Endodermal cell (in vitro differentiated cells): ENCODE measurements at regions not wholly inside any gene's neighbourhood (a gene's known extent, or its start where the extent isn't known, plus 50 kb on each side); places are given as distances from the start of the nearest gene placed in this dataset.

Experiments used
- DNase-seq: peaks from one replicate; pipeline ENCODE4 v3.0.0-alpha.2; 2017
- H3K27ac ChIP-seq: 2 replicates; pipeline ENCODE4 v1.5.1; 2013; ENCODE audit warnings: mild to moderate bottlenecking, low read depth, low read length, moderate library complexity
- H3K27me3 ChIP-seq: 2 replicates; pipeline ENCODE4 v1.6.1; 2013; ENCODE audit warnings: mild to moderate bottlenecking, low read length, moderate library complexity; ENCODE audit not compliant: insufficient read depth, control insufficient read depth, poor library complexity, severe bottlenecking
- H3K36me3 ChIP-seq: 2 replicates; pipeline ENCODE4 v1.7.0; 2013; ENCODE audit warnings: mild to moderate bottlenecking, low read length, moderate library complexity; ENCODE audit not compliant: control insufficient read depth, insufficient read depth
- H3K4me1 ChIP-seq: one replicate; pipeline ENCODE4 v1.7.0; 2013; ENCODE audit warnings: low read length; ENCODE audit not compliant: control insufficient read depth, insufficient read depth
- H3K4me3 ChIP-seq: 2 replicates; pipeline ENCODE4 v1.5.1; 2013; ENCODE audit warnings: mild to moderate bottlenecking, low read length, moderate library complexity
- H3K9ac ChIP-seq: 2 replicates; pipeline ENCODE4 v1.6.1; 2013; ENCODE audit warnings: mild to moderate bottlenecking, low read length, moderate library complexity; ENCODE audit not compliant: poor library complexity, severe bottlenecking; ENCODE audit errors: extremely low read depth
- H3K9me3 ChIP-seq: 2 replicates; pipeline ENCODE4 v1.6.1; 2013; ENCODE audit warnings: mild to moderate bottlenecking, low read length, moderate library complexity; ENCODE audit not compliant: control insufficient read depth
- H3K27ac Mint-ChIP-seq: 2 replicates; pipeline ENCODE4 v1.8.0; 2020; ENCODE audit warnings: mixed read lengths
- H3K27me3 Mint-ChIP-seq: 2 replicates; pipeline ENCODE4 v1.8.0; 2021; ENCODE audit warnings: mild to moderate bottlenecking, mixed read lengths; ENCODE audit not compliant: insufficient read depth
- H3K36me3 Mint-ChIP-seq: 2 replicates; pipeline ENCODE4 v1.8.0; 2020; ENCODE audit warnings: low read depth, mixed read lengths
- H3K4me1 Mint-ChIP-seq: 2 replicates; pipeline ENCODE4 v1.8.0; 2020; ENCODE audit warnings: mixed read lengths
- H3K4me3 Mint-ChIP-seq: 2 replicates; pipeline ENCODE4 v1.8.0; 2020; ENCODE audit warnings: mild to moderate bottlenecking, moderate library complexity, mixed read lengths
- H3K9me3 Mint-ChIP-seq: 2 replicates; pipeline ENCODE4 v1.8.0; 2020; ENCODE audit warnings: mild to moderate bottlenecking, mixed read lengths
- CTCF ChIP-seq: fragments of 200-600 bp; sonication (generic); conservative IDR thresholded peaks from 2 replicates; pipeline ENCODE4 v1.5.0; 2021; ENCODE audit warnings: antibody characterized with exemption, mild to moderate bottlenecking
- WGBS, 2 experiments: methylation state at CpG; one replicate each; pipeline versions ENCODE4 v1.1.5 to v1.1.7; 2013; ENCODE audit warnings: missing lambda C conversion rate in 2 of 2, mixed read lengths in 1 of 2; ENCODE audit not compliant: insufficient coverage in 1 of 2, insufficient read length in 1 of 2; 5-methylcytosine and 5-hydroxymethylcytosine counted together

- Histone ChIP-seq H3K9me3 (no peaks in the 10 kb centered on the region), H3K9ac (no peak overlapping the region), H3K4me3 (no peak overlapping the region), H3K36me3 (no peaks in the 10 kb centered on the region), H3K4me1 (no peaks in the 10 kb centered on the region), H3K27me3 (no peaks in the 10 kb centered on the region), H3K27ac (no peak overlapping the region)
- Mint-ChIP-seq H3K4me1 (peaks cover 13% of the 10 kb centered on the region), H3K9me3 (no peaks in the 10 kb centered on the region), H3K27ac (no peak overlapping the region), H3K36me3 (peaks cover 7% of the 10 kb centered on the region), H3K27me3 (no peaks in the 10 kb centered on the region), H3K4me3 (no peak overlapping the region)
- no peak for DNase-seq
- TF ChIP-seq CTCF = no peak
These were observed 894.2 kb upstream of the CRIM1 start for GRCh38 chr2:35461406-35461805.

- H3K4me1 ChIP-seq = peaks cover 7% of the 10 kb centered on the region
- peaks cover 38% of the 10 kb centered on the region for H3K4me1 Mint-ChIP-seq
- DNase-seq = peak; percentile 89
- H3K27me3 ChIP-seq = no peaks in the 10 kb centered on the region
- no peaks in the 10 kb centered on the region for H3K36me3 ChIP-seq
- no peak overlapping the region for H3K4me3 ChIP-seq
- 76 to 92% methylated on average over 2 to 3 of the region's 3 CpGs for WGBS, 2 experiments
- TF ChIP-seq CTCF = peak; percentile 71
- H3K36me3 Mint-ChIP-seq = peaks cover 10% of the 10 kb centered on the region
- no peak overlapping the region for H3K27ac Mint-ChIP-seq
- no peak overlapping the region for H3K4me3 Mint-ChIP-seq
- H3K27ac ChIP-seq = no peak overlapping the region
- no peaks in the 10 kb centered on the region for H3K9me3 Mint-ChIP-seq
- H3K27me3 Mint-ChIP-seq = no peaks in the 10 kb centered on the region
- no peak overlapping the region for H3K9ac ChIP-seq
- no peaks in the 10 kb centered on the region for H3K9me3 ChIP-seq
These were observed 900.5 kb upstream of the CRIM1 start for GRCh38 chr2:35454966-35455638.

GRCh38 chr2:35447821-35448220 lies 907.8 kb upstream of the CRIM1 start:
- DNase-seq = no peak
- no peak overlapping the region for H3K4me3 Mint-ChIP-seq
- H3K36me3 Mint-ChIP-seq = peaks cover 2% of the 10 kb centered on the region
- Histone ChIP-seq H3K9me3 (no peaks in the 10 kb centered on the region), H3K4me1 (peaks cover 11% of the 10 kb centered on the region), H3K27ac (no peak overlapping the region), H3K36me3 (no peaks in the 10 kb centered on the region), H3K9ac (no peak overlapping the region), H3K27me3 (no peaks in the 10 kb centered on the region), H3K4me3 (no peak overlapping the region)
- no peaks in the 10 kb centered on the region for H3K27me3 Mint-ChIP-seq
- H3K9me3 Mint-ChIP-seq = no peaks in the 10 kb centered on the region
- TF ChIP-seq CTCF = no peak
- H3K4me1 Mint-ChIP-seq = peaks cover 61% of the 10 kb centered on the region
- no peak overlapping the region for H3K27ac Mint-ChIP-seq
